Uterus (tissue), 2 donors: ENCODE measurements at regions not wholly inside any gene's neighbourhood (a gene's known extent, or its start where the extent isn't known, plus 50 kb on each side); places are given as distances from the start of the nearest gene placed in this dataset.

Experiments
- POLR2A ChIP-seq, 2 donors: fragments of 450-650 bp; IDR thresholded peaks; one replicate each; pipeline ENCODE4 v1.6.1; 2016; ENCODE audit warnings: antibody characterized with exemption in 2 of 2, mild to moderate bottlenecking in 1 of 2, moderate library complexity in 1 of 2
- TF ChIP-seq, protein P1 (sequence below), 4 experiments: fragments of 200-600 bp in 2 of 4; fragments of 450-650 bp in 2 of 4; sonication (generic) in 2 of 4; IDR thresholded peaks; one replicate each; pipeline ENCODE4 v1.5.1; 2016 to 2019; ENCODE audit warnings: antibody characterized with exemption in 4 of 4, mild to moderate bottlenecking in 2 of 4, moderate library complexity in 1 of 4

DNA sequence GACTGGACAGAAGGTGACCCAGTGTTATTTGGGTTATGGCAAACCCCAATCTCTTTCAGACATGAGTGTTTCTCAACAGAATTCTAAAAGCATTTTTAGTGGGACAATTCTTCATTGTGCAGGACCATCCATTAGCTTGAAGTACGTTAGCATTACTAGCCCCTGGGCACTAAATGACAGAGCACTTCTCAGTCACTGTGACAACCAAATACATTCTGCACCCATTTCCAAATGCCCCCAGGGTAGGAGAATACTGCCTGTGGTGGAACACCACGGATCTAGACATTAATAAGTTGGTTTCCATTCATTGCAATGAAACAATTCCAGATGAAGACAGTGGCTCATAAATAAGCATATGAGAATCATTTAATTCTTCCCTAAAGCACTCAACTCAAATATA is 102.4 kb upstream of the FRMD4A start:
- TF ChIP-seq POLR2A (IDR thresholded peaks at IDR 0.05), result no peak
- TF ChIP-seq, protein P1, sequence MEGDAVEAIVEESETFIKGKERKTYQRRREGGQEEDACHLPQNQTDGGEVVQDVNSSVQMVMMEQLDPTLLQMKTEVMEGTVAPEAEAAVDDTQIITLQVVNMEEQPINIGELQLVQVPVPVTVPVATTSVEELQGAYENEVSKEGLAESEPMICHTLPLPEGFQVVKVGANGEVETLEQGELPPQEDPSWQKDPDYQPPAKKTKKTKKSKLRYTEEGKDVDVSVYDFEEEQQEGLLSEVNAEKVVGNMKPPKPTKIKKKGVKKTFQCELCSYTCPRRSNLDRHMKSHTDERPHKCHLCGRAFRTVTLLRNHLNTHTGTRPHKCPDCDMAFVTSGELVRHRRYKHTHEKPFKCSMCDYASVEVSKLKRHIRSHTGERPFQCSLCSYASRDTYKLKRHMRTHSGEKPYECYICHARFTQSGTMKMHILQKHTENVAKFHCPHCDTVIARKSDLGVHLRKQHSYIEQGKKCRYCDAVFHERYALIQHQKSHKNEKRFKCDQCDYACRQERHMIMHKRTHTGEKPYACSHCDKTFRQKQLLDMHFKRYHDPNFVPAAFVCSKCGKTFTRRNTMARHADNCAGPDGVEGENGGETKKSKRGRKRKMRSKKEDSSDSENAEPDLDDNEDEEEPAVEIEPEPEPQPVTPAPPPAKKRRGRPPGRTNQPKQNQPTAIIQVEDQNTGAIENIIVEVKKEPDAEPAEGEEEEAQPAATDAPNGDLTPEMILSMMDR (IDR thresholded peaks at IDR 0.05), result no peak
